ENCODE measurements at regions not wholly inside any gene's neighbourhood (a gene's known extent, or its start where the extent isn't known, plus 50 kb on each side); places are given as distances from the start of the nearest gene placed in this dataset.
"Not testable (repeated sequence)": the region's sequence is repeated elsewhere in the genome, so short reads cannot be mapped to it uniquely, and the experiment has no call there.

- POLR2A ChIA-PET, result no interaction called here
- H3K27me3 Mint-ChIP-seq, result no peaks in the 10 kb centered on the region
- DNase-seq, result no peak
- no peak overlapping the region for H3K4me3 Mint-ChIP-seq
- H3K4me1 Mint-ChIP-seq, result no peaks in the 10 kb centered on the region
- H3K27ac Mint-ChIP-seq, result no peak overlapping the region
- peaks cover 13% of the 10 kb centered on the region for H3K9me3 Mint-ChIP-seq
- ATAC-seq (ENCODE audit: low read depth), result no peak
- H3K36me3 Mint-ChIP-seq, result no peaks in the 10 kb centered on the region
Observed at GRCh38 chr14:28299227-28299626, 467.4 kb upstream of the FOXG1 start.

GRCh38 chr14:28300356-28300755 is 466.2 kb upstream of the FOXG1 start:
- Mint-ChIP-seq H3K9me3 (peaks cover 16% of the 10 kb centered on the region), H3K27ac (no peak overlapping the region), H3K36me3 (no peaks in the 10 kb centered on the region), H3K4me1 (no peaks in the 10 kb centered on the region), H3K4me3 (no peak overlapping the region), H3K27me3 (no peaks in the 10 kb centered on the region)
- no peak for DNase-seq
- no peak for ATAC-seq (ENCODE audit: low read depth)
- POLR2A ChIA-PET, result no interaction called here

GRCh38 chr14:28301179-28301578 is 465.4 kb upstream of the FOXG1 start:
- no peaks in the 10 kb centered on the region for H3K4me1 Mint-ChIP-seq
- ATAC-seq (ENCODE audit: low read depth) (no peak), DNase-seq (no peak)
- H3K9me3 Mint-ChIP-seq, result peaks cover 16% of the 10 kb centered on the region
- POLR2A ChIA-PET, result no interaction called here
- no peaks in the 10 kb centered on the region for H3K27me3 Mint-ChIP-seq
- H3K27ac Mint-ChIP-seq, result no peak overlapping the region
- no peaks in the 10 kb centered on the region for H3K36me3 Mint-ChIP-seq
- no peak overlapping the region for H3K4me3 Mint-ChIP-seq

GRCh38 chr14:28303248-28303647 is 463.3 kb upstream of the FOXG1 start:
- no peak overlapping the region for H3K4me3 Mint-ChIP-seq
- no peaks in the 10 kb centered on the region for H3K36me3 Mint-ChIP-seq
- peaks cover 11% of the 10 kb centered on the region for H3K9me3 Mint-ChIP-seq
- POLR2A ChIA-PET, result no interaction called here
- no peak for ATAC-seq (ENCODE audit: low read depth)
- no peak overlapping the region for H3K27ac Mint-ChIP-seq
- no peaks in the 10 kb centered on the region for H3K27me3 Mint-ChIP-seq
- DNase-seq, result no peak
- no peaks in the 10 kb centered on the region for H3K4me1 Mint-ChIP-seq

- Mint-ChIP-seq H3K36me3 (no peaks in the 10 kb centered on the region), H3K4me1 (no peaks in the 10 kb centered on the region), H3K4me3 (no peak overlapping the region), H3K27me3 (no peaks in the 10 kb centered on the region), H3K9me3 (peaks cover 6% of the 10 kb centered on the region), H3K27ac (no peak overlapping the region)
- POLR2A ChIA-PET, result no interaction called here
- DNase-seq (no peak), ATAC-seq (ENCODE audit: low read depth) (no peak)
Observed at GRCh38 chr14:28305938-28306337, 460.6 kb upstream of the FOXG1 start.

GRCh38 chr14:28307506-28307905 is 459.1 kb upstream of the FOXG1 start:
- Mint-ChIP-seq H3K27me3 (no peaks in the 10 kb centered on the region), H3K36me3 (no peaks in the 10 kb centered on the region), H3K9me3 (peaks cover 6% of the 10 kb centered on the region), H3K27ac (no peak overlapping the region), H3K4me1 (no peaks in the 10 kb centered on the region), H3K4me3 (no peak overlapping the region)
- DNase-seq (no peak), ATAC-seq (ENCODE audit: low read depth) (no peak)
- POLR2A ChIA-PET, result no interaction called here

- no peak overlapping the region for H3K4me3 Mint-ChIP-seq
- no peaks in the 10 kb centered on the region for H3K27me3 Mint-ChIP-seq
- peaks cover 5% of the 10 kb centered on the region for H3K9me3 Mint-ChIP-seq
- H3K4me1 Mint-ChIP-seq, result no peaks in the 10 kb centered on the region
- H3K36me3 Mint-ChIP-seq, result no peaks in the 10 kb centered on the region
- no peak overlapping the region for H3K27ac Mint-ChIP-seq
- ATAC-seq (ENCODE audit: low read depth) (no peak), DNase-seq (no peak)
- POLR2A ChIA-PET, result no interaction called here
Observed at GRCh38 chr14:28308734-28309133, 457.9 kb upstream of the FOXG1 start.

- POLR2A ChIA-PET, result not testable (repeated sequence)
Observed at GRCh38 chr14:28317890-28318675, 448.5 kb upstream of the FOXG1 start.

GRCh38 chr14:28321475-28322244 is 444.9 kb upstream of the FOXG1 start:
- H3K4me1 Mint-ChIP-seq, result no peaks in the 10 kb centered on the region
- no peak overlapping the region for H3K4me3 Mint-ChIP-seq
- POLR2A ChIA-PET, result no interaction called here
- DNase-seq, result no peak
- no peaks in the 10 kb centered on the region for H3K36me3 Mint-ChIP-seq
- ATAC-seq (ENCODE audit: low read depth), result no peak
- H3K9me3 Mint-ChIP-seq, result peaks cover 1% of the 10 kb centered on the region
- no peak overlapping the region for H3K27ac Mint-ChIP-seq
- no peaks in the 10 kb centered on the region for H3K27me3 Mint-ChIP-seq

More at GRCh38 chr14:28317890-28318675, 448.5 kb upstream of the FOXG1 start:
- not testable (repeated sequence) for H3K27ac Mint-ChIP-seq; H3K27me3 Mint-ChIP-seq; ATAC-seq (ENCODE audit: low read depth); H3K4me3 Mint-ChIP-seq; H3K36me3 Mint-ChIP-seq; H3K4me1 Mint-ChIP-seq; DNase-seq; H3K9me3 Mint-ChIP-seq

- Mint-ChIP-seq H3K4me1 (no peaks in the 10 kb centered on the region), H3K9me3 (peaks cover 4% of the 10 kb centered on the region), H3K27me3 (no peaks in the 10 kb centered on the region), H3K36me3 (no peaks in the 10 kb centered on the region), H3K4me3 (no peak overlapping the region), H3K27ac (no peak overlapping the region)
- DNase-seq (no peak), ATAC-seq (ENCODE audit: low read depth) (no peak)
- POLR2A ChIA-PET, result no interaction called here
Observed at GRCh38 chr14:28323366-28323765, 443.2 kb upstream of the FOXG1 start.

- no peaks in the 10 kb centered on the region for H3K36me3 Mint-ChIP-seq
Observed at GRCh38 chr14:28323951-28324741, 442.4 kb upstream of the FOXG1 start.

GRCh38 chr14:28340816-28341215 is 425.8 kb upstream of the FOXG1 start:
- Mint-ChIP-seq H3K27ac (no peak overlapping the region), H3K9me3 (peaks cover 1% of the 10 kb centered on the region), H3K36me3 (no peaks in the 10 kb centered on the region), H3K4me3 (no peak overlapping the region), H3K4me1 (no peaks in the 10 kb centered on the region), H3K27me3 (no peaks in the 10 kb centered on the region)
- POLR2A ChIA-PET, result no interaction called here
- DNase-seq (no peak), ATAC-seq (ENCODE audit: low read depth) (no peak)

More at GRCh38 chr14:28323951-28324741, 442.4 kb upstream of the FOXG1 start:
- DNase-seq (no peak), ATAC-seq (ENCODE audit: low read depth) (no peak)
- Mint-ChIP-seq H3K27me3 (no peaks in the 10 kb centered on the region), H3K27ac (no peak overlapping the region), H3K9me3 (peaks cover 4% of the 10 kb centered on the region), H3K4me3 (no peak overlapping the region), H3K4me1 (no peaks in the 10 kb centered on the region)
- POLR2A ChIA-PET, result no interaction called here

GRCh38 chr14:28344381-28344780 is 422.2 kb upstream of the FOXG1 start:
- DNase-seq, result no peak
- Mint-ChIP-seq H3K36me3 (no peaks in the 10 kb centered on the region), H3K27ac (no peak overlapping the region), H3K9me3 (peaks cover 14% of the 10 kb centered on the region), H3K4me3 (no peak overlapping the region), H3K27me3 (no peaks in the 10 kb centered on the region), H3K4me1 (no peaks in the 10 kb centered on the region)
- POLR2A ChIA-PET, result no interaction called here
- ATAC-seq (ENCODE audit: low read depth), result no peak
